Amniotic stem cell (primary cell): ENCODE measurements at regions not wholly inside any gene's neighbourhood (a gene's known extent, or its start where the extent isn't known, plus 50 kb on each side); places are given as distances from the start of the nearest gene placed in this dataset.
A peak's percentile ranks its signal among the peaks of the same experiment; 100 is the strongest.

ENCODE experiments used
- DNase-seq: peaks from one replicate; lab custom pipeline; 2025; lab: John Stamatoyannopoulos, UW

- no peak for DNase-seq
Measured at GRCh38 chr2:215717501-215718381, 281.9 kb upstream of the FN1 start.

DNA sequence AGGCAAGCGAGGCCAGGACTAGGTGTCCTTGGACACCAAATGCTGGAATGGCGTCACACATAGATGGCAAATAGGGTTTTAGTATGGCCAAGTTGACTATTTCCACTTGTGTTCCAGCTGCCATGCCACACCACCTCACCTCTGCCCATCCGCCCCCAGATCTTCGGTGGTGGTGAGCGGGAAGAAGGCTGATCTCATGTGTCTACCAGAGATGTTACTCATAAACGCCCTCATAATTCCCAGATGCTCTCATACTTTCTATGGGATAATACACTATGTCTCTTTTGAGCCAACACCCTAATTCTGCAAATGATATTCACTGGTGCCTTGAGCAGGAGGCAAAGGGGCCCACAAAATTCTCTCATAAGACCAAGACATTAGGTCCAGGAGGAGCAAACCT lies 281.1 kb upstream of the FN1 start:
- no peak for DNase-seq

DNA sequence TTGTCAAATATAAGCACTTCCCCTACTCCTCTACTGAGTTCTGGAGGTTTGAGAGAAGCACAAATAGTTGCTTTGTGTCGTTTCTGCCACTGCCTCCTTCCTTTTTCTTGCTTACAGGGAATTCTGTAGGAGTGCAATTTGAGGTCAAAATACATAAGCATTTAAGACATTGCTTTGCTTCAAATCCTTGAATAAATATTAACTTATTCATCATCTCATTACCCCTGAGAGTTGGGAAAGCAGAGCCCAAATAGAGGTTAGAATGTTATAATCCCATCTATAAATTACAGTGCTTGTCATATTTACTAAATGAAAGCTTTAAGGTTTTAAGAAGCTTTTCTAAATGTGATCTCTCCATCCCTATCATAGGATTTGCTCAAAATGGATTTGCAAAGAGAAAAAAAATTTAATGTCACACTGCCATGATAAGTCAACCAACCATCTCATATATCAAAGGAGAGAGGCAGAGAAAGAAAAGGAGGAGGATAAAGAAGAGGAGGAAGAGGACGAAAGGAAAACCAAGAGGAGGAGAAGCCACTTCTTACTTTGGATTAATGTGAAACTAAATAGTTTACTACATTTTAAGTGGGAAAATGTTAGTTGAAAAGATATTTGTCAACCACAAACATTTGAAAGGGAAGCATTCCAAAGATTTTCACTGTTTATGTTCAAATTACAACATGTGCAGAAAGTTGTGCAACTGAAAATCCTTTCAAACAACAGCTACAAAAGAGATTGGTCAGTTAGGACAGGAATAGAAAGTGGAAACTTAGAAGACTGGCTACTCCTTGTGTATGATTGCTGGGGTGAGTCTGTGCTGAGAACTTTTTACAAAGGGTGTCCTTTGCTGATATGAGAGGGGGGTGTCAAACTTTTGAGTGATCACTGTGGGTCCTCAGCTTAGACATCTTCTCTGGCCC lies 277.3 kb upstream of the FN1 start:
- DNase-seq = no peak

- DNase-seq = no peak
Measured at GRCh38 chr2:215712219-215712868, 276.5 kb upstream of the FN1 start.

- no peak for DNase-seq
Measured at GRCh38 chr2:215711471-215712034, 275.7 kb upstream of the FN1 start.

- no peak for DNase-seq
Measured at GRCh38 chr2:215707608-215708007, 271.7 kb upstream of the FN1 start.

DNA sequence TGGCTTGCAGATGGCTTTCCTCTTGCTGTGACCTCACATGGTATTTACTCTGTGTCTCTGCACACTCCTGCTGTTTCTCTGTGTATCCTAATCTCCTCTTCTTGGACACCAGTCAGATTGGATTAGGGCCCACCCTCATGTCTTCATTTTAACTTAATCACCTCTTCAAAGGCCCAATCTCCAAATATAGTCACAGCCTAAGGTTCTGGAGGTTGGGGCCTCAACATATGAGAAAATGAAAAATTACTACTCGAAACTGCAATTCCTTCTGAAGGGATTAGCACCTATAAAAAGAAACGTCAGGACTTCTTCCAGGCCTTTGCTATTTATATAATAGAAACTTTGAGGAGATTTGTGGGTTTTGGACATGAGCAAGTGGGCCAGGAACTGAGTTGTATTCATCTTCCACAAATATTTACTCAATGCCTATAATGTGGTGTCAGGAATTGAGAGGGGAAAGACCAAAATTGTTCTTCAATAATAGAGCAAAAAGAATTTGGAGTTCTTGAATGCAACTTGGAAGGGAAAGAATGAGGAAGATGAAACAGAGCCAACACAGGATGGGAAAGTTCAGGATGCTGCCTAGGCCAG lies 270.0 kb upstream of the FN1 start:
- DNase-seq = no peak

DNA sequence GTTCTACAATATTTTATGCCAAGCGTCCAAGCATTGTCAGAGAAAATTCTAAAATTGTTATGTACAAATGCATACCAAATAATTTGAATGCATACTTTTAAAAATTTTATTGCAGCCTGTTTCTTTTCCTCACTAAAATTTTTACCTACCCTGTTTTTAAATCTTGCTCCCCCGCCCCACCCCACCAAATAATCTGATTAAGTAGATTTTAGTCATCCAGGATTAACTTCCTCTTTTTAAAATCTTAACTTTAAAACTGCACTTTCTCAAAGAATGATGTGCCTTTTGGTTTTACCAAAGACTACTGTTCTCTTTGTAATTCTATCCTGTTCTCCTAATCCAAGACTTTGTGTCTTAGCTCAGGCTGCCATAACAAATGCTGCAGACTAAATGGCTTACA lies 269.4 kb upstream of the FN1 start:
- DNase-seq = no peak

DNA sequence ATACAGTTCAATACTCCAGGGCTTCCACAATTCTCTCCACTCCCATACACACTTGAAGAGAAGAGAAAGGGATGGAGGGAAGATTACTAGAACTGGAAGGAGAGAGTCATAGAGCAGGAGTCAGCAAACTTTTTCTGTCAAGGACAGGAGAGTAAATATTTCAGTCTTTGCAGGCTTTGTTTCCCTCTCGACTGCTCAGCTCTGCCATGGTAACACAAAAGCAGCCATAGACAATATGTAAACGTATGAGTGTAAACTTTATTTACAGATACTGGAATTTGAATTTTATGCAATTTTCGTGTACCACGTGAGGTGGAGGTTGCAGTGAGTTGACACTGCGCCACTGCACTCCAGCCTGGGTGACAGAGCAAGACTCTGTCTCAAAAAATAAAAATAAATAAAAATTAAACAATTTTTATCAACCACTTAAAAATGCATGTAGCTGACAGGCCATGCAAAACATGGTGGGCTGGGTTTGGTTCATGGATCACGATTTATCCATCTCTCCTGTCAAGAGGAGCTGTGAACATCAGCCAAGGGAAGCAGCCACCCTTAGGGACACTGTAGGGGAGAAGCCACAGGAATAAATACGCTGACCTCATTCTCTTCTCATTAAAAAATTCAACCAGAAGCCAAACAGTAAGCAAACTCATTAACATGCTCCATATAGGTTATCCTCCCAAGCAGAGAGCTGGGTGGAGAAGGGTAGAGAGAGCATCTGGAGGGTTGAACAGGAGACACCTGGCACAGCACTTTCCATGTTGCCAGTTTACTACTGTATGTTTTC lies 266.4 kb upstream of the FN1 start:
- DNase-seq = no peak

GRCh38 chr2:215699700-215700538 lies 264.1 kb upstream of the FN1 start:
- DNase-seq = no peak

DNA sequence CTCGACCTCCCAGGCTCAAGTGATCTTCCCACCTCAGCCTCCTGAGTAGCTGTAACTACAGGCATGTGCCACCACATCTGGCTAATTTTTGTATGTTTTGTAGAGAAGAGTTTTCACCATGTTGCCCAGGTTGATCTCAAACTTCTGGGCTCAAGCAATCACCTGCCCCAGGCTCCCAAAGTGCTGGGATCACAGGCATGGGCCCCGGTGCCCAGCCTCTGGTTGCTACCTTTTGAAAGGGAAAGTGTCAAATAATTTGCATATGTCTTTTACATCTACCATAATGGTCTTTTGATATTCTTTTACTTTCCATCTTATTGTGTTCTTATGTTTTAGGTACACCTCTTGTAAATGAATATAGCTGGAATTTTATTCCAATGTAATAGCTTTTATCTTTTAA lies 263.1 kb upstream of the FN1 start:
- DNase-seq = no peak

GRCh38 chr2:215698566-215698965 lies 262.7 kb upstream of the FN1 start:
- DNase-seq = peak; percentile 90

DNA sequence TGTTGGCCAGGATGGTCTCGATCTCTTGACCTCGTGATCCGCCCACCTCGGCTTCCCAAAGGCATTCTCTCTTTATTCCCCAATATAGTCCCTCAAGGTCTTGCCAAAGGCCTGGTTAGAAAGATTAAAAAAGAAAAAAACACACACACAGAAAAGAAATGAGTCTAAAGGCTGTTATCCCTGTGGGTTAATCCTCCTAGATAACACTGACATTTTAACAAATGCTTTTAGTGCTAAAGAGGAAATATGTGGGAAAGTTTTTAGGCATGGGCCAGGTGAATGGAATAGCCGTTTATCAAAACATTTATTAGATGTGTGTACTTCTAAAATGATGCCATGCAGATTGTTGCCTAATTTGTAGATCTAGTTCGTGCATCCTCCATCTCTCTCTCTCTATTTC lies 261.6 kb upstream of the FN1 start:
- no peak for DNase-seq

DNA sequence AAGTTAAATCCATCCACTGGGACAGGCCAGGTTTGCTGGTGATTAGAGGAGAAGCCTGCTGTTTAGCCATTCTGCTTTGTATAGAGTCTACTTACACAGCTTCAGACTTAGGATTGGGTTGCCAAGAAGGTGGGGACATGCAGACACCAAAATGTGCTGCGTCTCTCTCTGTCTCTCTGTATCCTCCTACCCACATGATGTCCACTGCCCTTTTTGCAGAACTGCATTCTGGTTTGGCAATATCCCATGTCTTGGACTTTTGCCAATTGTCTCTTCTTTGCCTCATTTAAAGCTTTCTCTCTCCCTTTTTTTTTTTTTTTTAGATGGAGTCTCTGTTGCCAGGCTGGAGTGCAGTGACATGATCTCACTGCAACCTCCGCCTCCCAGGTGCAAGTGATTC lies 261.1 kb upstream of the FN1 start:
- no peak for DNase-seq

DNA sequence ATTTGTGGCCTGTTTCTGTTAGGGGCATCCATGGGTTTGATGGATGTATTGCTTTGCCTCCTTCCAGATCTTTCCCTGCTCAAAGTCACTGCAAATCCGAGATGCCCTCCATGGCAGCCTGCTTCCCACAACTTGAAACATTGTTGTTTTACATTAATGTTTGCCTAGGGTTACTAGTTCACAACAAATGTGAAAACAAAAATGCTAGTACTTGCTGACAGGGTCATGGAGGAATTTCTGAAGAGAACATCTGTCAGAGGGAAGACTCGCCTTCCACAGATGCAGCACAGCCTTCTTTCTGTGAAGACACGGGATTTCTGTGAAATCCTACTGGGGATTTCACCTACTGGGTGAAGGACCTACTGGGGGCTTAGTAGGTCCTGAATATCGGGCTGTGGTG lies 260.0 kb upstream of the FN1 start:
- no peak for DNase-seq

- DNase-seq = no peak
Measured at GRCh38 chr2:215693999-215694580, 258.2 kb upstream of the FN1 start.

GRCh38 chr2:215693193-215693998 lies 257.5 kb upstream of the FN1 start:
- peak; percentile 47 for DNase-seq

DNA sequence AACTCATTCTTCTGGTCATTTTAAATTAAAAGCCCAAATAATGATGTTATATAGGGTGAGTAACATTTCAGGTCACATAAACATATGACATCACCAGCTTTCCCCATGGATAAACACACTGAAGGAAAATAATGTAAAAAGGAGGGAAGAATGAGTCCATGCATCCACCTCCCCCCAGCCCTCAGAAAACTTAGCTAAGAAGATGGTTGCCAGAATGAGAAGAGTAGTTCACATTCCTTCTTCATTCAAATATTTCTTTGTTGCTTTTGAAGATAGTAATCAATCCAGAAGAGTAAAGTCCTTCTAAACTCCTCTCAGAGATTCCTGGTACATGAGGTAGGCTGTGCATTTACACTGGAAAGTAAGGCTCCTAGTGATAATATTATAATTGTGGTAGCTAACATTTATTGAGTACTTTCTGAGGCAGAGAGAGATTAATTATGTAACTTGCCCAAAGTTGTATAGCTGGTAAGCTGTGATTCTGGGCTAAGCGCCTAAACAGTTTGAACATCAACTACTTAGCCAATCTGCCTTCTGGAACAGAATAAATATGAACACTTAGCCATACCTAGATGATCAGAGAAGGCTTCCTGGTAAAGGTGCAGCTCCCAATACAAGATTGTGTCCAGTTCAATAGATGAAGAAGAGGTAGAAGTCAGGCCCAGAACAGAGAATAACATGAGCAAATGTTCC lies 256.7 kb upstream of the FN1 start:
- no peak for DNase-seq
